Pons (tissue), 1 donor: ENCODE measurements at regions not wholly inside any gene's neighbourhood (a gene's known extent, or its start where the extent isn't known, plus 50 kb on each side); places are given as distances from the start of the nearest gene placed in this dataset.
"Not testable (repeated sequence)": the region's sequence is repeated elsewhere in the genome, so short reads cannot be mapped to it uniquely, and the experiment has no call there.

Experiments
- DNase-seq: peaks from one replicate; pipeline ENCODE4 v3.0.0-alpha.2; 2016; ENCODE audit warnings: low spot score

DNA sequence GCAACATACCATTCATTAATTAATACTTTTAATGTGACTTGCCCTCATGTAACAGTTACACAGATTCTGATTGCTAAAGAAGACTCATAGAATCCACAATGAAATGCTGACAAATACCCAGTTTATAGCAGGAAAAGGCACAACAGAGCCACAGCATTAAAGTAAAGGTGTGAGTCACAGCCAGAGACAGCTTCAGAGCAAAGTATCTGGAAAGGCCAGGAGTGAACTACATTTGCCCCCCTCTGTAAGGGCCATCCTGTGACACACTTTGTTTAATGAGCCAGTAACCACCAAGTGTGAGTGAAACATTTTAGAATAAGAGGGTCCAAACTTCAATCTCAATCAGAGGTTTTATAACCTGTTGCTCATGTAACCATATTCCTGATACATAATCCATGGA lies 133.8 kb upstream of the TACR3 start:
- no peak for DNase-seq

DNA sequence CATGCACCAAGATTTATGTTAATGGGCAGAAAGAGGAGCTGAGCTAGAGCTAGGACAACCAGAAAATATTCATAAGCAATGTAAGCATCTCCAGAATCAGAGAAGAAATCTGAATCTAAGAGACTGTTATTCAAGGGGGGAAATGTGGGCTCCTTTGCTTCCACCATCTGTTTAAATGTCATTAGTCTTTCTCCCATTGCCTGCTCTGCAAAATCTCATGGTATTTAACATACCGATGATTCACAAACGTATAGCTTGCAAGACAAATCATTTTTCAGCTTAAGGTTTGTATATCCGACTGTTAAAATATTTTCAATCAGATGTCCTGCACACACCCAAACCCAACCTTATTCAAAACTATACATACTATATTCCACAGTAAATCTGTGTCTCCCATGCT lies 133.4 kb upstream of the TACR3 start:
- no peak for DNase-seq

DNA sequence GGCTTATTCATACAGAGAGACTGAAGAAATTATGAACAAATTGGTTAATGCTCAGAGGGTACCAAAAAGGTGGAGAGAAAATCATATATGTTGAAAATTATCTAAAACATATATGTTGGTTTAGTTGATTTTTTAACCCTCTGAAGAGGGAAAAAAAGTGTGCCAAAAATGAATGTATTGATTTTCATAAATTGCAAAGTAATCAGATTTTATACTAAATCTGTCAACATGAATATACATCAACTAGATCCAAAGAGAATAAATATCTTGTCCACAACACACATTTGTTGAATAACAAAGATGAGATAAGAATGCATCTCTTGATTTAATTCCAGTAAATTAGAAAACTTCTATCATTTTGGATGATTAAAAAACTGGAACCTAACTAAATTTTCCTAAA lies 125.3 kb upstream of the TACR3 start:
- no peak for DNase-seq

DNA sequence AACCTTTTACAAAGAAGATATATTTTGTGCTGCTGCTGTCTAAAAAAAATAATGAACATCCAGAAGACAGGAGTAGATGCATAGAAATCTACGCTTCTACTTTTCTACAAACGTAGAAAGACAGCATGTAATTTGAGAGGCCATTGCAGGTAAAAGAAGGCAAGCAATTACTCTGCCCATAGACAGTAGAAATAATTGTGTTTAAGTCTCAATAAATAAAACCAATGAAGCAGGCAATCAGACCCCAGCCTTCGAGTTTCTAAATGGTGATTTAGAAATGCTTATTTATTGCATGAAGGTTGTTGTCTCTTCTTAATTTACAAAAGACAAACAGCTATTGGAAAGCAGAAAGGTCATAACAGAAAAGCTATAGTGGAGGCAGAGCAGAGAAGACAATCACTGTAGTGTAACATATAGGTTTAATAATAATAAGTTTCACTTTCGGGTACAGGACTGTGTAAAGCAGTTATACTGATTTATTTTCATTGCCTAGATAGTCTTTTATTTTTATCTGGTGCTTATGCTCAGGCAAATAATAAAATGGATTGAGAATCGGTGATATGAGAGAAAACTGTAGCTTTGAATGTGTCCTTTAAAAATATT lies 123.0 kb upstream of the TACR3 start:
- no peak for DNase-seq

DNA sequence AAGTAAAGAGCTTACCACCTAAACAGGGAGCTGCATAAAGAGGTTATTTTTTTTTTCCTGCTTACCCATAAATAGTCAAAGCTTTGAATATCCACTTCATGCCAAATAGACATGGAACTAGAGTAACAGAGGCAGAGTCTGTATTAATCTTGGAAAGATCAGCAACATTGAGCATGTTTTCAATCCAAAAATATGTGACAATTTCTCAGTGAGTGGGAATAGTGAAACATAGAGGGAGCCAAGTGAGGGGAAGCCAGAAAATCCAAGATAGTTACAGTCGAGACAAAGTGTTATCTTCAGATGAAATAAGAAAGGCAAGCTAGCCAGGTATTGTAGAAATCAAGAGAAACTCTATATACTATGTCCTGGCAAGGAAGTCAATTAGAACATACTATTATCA lies 122.3 kb upstream of the TACR3 start:
- DNase-seq, result no peak

DNA sequence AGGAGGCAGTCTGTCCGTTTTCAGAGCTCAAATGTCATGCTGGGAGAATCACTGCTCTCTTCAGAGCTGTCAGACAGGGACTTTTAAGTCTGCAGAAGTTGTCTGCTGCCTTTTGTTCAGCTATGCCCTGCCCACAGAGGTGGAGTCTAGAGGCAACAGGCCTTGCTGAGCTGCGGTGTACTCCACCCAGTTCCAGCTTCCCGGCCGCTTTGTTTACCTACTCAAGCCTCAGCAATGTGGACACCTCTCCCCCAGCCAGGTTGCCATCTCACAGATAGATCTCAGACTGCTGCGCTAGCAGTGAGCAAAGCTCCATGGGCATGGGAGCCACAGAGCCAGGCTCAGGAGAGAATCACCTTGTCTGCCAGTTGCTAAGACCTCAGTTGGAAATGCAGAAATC lies 90.5 kb upstream of the TACR3 start:
- not testable (repeated sequence) for DNase-seq

DNA sequence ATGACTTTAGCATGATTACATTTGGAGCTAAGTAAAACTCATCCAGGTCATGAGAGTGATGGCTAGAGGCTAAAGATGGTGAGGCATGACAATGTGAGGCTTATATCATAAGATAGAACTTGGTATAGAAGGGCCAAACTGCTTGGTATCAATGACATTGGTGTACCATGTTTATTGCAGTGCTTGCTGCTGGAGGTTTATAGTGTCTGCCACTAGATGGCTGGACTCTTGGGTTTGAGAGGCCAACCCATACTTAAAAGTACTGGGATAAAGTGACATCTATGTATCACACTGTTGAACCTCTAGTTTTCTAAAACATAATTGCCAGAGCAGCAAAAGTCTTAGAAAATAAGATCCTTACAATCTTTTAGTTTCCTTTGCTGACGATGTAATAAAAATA lies 83.0 kb upstream of the TACR3 start:
- DNase-seq, result no peak

DNA sequence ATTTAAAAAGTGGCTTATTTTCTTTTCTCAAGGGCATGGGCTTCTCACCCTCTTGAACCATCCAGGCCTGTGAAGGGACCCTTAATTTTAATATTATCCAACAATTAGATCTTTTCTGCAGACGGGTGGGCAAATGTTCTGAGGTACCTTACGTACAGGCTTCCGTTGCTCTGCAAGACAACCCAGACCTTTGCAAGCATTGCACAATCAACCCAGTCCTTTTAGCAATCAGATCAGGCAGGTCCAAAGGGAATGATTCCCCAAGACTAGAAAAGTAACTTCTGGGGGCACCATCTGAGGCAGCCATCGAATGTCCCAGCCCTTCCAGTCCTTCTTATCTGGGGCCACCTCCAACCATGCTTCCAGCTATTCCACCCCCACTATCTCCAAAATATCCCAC lies 67.3 kb upstream of the TACR3 start:
- DNase-seq, result no peak

DNA sequence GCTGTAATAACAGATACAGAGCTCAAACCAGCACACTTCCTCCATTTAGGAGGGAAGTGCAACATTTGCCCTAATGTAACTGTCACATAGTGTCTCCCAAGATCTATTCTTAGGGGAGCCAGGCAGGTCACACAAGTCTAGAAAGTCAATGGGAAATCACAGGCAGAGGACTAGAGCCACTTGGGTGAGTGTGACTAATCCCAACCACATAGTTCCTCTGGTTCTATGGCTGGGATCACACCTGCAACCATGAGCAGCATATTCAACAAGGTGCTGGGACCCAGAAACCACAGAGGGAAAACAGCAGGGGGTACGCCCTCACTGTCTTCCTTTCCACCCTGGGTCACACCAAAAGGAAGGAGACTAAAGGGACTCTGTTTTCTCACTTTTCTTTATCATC lies 66.8 kb upstream of the TACR3 start:
- DNase-seq, result no peak

DNA sequence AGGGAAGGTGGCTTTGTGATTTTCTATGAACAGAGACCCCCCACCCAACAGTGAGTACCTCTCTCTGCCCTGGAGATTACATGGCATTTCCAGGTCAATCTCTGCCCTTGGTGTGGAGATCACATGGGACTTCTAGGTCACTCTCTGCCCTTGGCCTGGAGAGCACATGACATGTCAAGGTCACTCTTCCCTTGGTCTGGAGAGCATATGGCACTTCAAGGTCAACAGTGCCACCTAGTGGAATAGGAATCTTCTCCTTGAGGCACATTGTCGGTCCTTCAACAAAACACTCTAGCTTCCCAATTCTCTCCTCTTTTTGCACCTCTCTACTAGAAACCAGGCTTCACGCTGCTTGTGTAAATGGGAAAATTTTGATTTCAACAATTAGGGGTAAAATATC lies 66.2 kb upstream of the TACR3 start:
- DNase-seq, result peak; percentile 46

DNA sequence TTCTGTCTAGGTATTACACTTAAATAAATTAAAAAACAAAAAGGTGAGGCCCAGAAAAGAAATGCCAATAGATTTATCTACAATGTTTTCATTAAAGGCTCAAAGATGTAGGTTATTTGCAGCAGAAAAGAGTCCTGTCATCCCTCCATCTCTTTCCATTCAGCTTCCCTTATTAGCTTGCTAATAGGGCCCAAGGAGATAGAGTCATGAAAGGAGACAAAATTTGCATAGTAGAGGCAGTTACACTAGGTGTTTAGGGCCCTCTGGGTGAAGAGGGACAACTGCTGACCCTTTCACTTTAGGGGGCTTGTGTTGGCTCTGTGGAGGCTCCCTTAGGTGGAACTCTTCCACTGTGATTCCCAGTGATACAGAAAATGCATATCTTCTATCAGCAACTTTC lies 58.4 kb upstream of the TACR3 start:
- DNase-seq, result no peak

DNA sequence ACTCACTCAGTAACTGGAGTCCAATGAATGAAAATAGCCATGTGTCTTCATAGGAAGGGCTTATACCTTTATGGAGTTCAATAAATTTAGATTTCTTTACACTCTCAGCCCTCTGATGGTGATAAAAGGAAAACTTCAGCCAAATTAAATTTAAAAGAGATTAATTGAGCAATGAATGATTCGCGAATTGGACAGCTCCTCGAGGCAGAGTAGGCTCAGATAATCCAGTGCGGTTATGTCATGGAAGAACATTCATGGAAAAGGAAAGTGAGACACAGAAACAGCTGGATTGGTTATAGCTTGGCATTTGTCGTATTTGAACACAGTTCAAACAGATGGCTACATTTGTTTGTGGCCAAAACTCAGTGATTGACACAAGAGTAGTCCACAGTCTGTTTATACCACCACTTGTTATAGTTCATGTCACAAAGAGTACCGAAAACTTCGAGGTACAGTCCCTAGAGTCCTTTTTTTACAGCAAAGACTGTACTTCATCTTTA lies 54.6 kb upstream of the TACR3 start:
- DNase-seq, result no peak

DNA sequence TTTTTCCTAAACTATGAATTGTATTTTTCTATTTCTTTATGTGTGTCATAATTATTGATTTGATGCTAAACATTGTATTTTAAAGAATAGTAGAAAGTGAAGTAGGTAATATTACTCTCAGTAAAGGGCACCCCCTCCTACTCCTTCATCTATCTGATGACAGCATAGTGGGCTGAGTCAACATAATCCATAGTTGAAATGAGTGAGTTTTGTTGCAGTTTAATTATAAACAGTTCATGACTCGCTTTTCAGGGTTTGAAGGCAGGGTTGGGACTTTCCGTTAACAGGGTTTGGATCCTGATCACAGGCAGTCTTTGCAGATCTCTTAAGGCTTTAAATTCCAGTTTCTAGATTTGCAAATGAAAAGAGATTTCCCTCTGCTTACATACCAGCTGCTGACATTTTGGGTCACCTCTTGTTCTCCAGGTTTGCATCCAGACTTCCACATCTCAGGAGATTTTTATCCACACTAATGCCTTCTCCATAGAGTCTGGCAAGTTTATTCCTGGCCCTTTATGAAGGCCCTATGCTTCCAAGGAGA lies 54.0 kb upstream of the TACR3 start:
- no peak for DNase-seq
